IMR-90 (cell line): ENCODE measurements at regions not wholly inside any gene's neighbourhood (a gene's known extent, or its start where the extent isn't known, plus 50 kb on each side); places are given as distances from the start of the nearest gene placed in this dataset.

Experiments
- ATAC-seq: fragments of 200-7000 bp; cut with Tn5 transposase; 2 replicates; pipeline ENCODE4 v1.9.1; 2020; ENCODE audit warnings: low read depth, mild to moderate bottlenecking, moderate library complexity
- BruUV-seq: library from RNA; stranded (reverse); fragments of 400-500 nt; replicated peaks from 2 replicates; lab custom pipeline; 2021; lab: Mats Ljungman, UMichigan
- CTCF ChIA-PET: fragments of 300-600 bp; formaldehyde crosslinking; extraction: SDS; loops from one replicate; lab custom pipeline; 2021; ENCODE audit warnings: antibody characterized with exemption; lab: Yijun Ruan, JAX
- POLR2A ChIA-PET: fragments of 300-600 bp; sonication (Branson Sonifier 250); formaldehyde crosslinking; loops from one replicate; lab custom pipeline; 2022; ENCODE audit warnings: antibody characterized with exemption; ENCODE audit not compliant: unreplicated experiment; lab: Charles Lee
- DNase-seq: peaks from one replicate; pipeline ENCODE4 v3.0.0; 2013
- H2AFZ ChIP-seq: replicated peaks from 2 replicates; pipeline ENCODE3; 2013; ENCODE audit warnings: low read length, mild to moderate bottlenecking; ENCODE audit not compliant: poor library complexity
- H2AK5ac ChIP-seq: 2 replicates; pipeline ENCODE4 v1.6.1; 2013; ENCODE audit warnings: low read depth, low read length, inconsistent platforms
- H2AK9ac ChIP-seq: replicated peaks from 2 replicates; pipeline ENCODE3; 2013; ENCODE audit warnings: mild to moderate bottlenecking, low read depth, low read length, moderate library complexity; ENCODE audit not compliant: poor library complexity
- H2BK120ac ChIP-seq: 2 replicates; pipeline ENCODE4 v1.6.1; 2013; ENCODE audit warnings: low read depth, low read length, inconsistent platforms
- H2BK15ac ChIP-seq: 3 replicates; pipeline ENCODE4 v1.6.1; 2013; ENCODE audit warnings: low read depth, low read length, inconsistent platforms
- H2BK20ac ChIP-seq: 2 replicates; pipeline ENCODE4 v1.6.1; 2013; ENCODE audit warnings: low read depth, mild to moderate bottlenecking, inconsistent platforms, low read length, moderate library complexity
- H2BK5ac ChIP-seq: 2 replicates; pipeline ENCODE4 v1.6.1; 2013; ENCODE audit warnings: mild to moderate bottlenecking, low read depth, low read length, inconsistent platforms; ENCODE audit not compliant: poor library complexity, severe bottlenecking
- H3K14ac ChIP-seq: replicated peaks from 2 replicates; pipeline ENCODE4 v1.6.1; 2013; ENCODE audit warnings: low read depth, low read length, inconsistent platforms
- H3K18ac ChIP-seq: 2 replicates; pipeline ENCODE4 v1.6.1; 2013; ENCODE audit warnings: low read depth, low read length, control low read depth
- H3K23ac ChIP-seq: 2 replicates; pipeline ENCODE4 v1.6.1; 2013; ENCODE audit warnings: low read depth, low read length, inconsistent platforms
- H3K27ac ChIP-seq: 2 replicates; pipeline ENCODE4 v1.5.1; 2013; ENCODE audit warnings: mild to moderate bottlenecking, control low read depth, low read length; ENCODE audit not compliant: insufficient read depth
- H3K27me3 ChIP-seq: 2 replicates; pipeline ENCODE4 v1.6.1; 2013; ENCODE audit warnings: low read length; ENCODE audit not compliant: control insufficient read depth, insufficient read depth
- H3K36me3 ChIP-seq: 2 replicates; pipeline ENCODE4 v1.6.1; 2013; ENCODE audit warnings: low read length, mixed read lengths; ENCODE audit not compliant: control insufficient read depth, insufficient read depth
- H3K4ac ChIP-seq: 2 replicates; pipeline ENCODE4 v1.6.1; 2013; ENCODE audit warnings: low read depth, low read length, inconsistent platforms
- H3K4me1 ChIP-seq: 2 replicates; pipeline ENCODE4 v1.6.1; 2013; ENCODE audit warnings: low read length, mixed read lengths; ENCODE audit not compliant: control insufficient read depth, insufficient read depth
- H3K4me2 ChIP-seq: 2 replicates; pipeline ENCODE4 v1.6.1; 2013; ENCODE audit warnings: low read depth, mild to moderate bottlenecking, control low read depth, low read length, moderate library complexity
- H3K4me3 ChIP-seq: 2 replicates; pipeline ENCODE4 v1.5.1; 2013; ENCODE audit warnings: low read depth, mild to moderate bottlenecking, control low read depth, low read length, moderate library complexity; ENCODE audit not compliant: insufficient read depth
- H3K56ac ChIP-seq: 2 replicates; pipeline ENCODE4 v1.6.1; 2013; ENCODE audit warnings: low read length, inconsistent platforms; ENCODE audit not compliant: insufficient read depth; ENCODE audit errors: extremely low read depth
- H3K79me1 ChIP-seq, 2 experiments: 2 replicates each; pipeline ENCODE4 v1.6.1; 2013; ENCODE audit warnings: low read length in 2 of 2, inconsistent platforms in 1 of 2, low read depth in 1 of 2
- H3K9ac ChIP-seq: 2 replicates; pipeline ENCODE4 v1.6.1; 2013; ENCODE audit warnings: low read depth, low read length, control low read depth
- H3K9me1 ChIP-seq: 2 replicates; pipeline ENCODE4 v1.6.1; 2013; ENCODE audit warnings: low read length, inconsistent platforms; ENCODE audit not compliant: insufficient read depth
- H3K9me3 ChIP-seq: 2 replicates; pipeline ENCODE4 v1.6.1; 2013; ENCODE audit warnings: low read length; ENCODE audit not compliant: control insufficient read depth, insufficient read depth
- H4K20me1 ChIP-seq: 2 replicates; pipeline ENCODE4 v1.6.1; 2013; ENCODE audit warnings: low read length, inconsistent platforms; ENCODE audit not compliant: insufficient read depth
- H4K5ac ChIP-seq: 2 replicates; pipeline ENCODE4 v1.6.1; 2013; ENCODE audit warnings: mild to moderate bottlenecking, low read depth, low read length, control low read depth
- H4K8ac ChIP-seq, 2 experiments: 2 replicates each; pipeline ENCODE4 v1.6.1; 2013; ENCODE audit warnings: low read depth in 2 of 2, low read length in 2 of 2, control low read depth in 1 of 2, inconsistent platforms in 1 of 2
- H4K91ac ChIP-seq: 2 replicates; pipeline ENCODE4 v1.6.1; 2013; ENCODE audit warnings: low read depth, low read length, inconsistent platforms; ENCODE audit not compliant: insufficient read depth
- CHD1 ChIP-seq: IDR thresholded peaks from 2 replicates; pipeline ENCODE4 v1.6.1; 2012; ENCODE audit warnings: low read depth, low read length, improper control_type of control experiment
- CTCF ChIP-seq: conservative IDR thresholded peaks from 2 replicates; pipeline ENCODE4 v1.5.1; 2012; ENCODE audit warnings: mild to moderate bottlenecking, low read depth, low read length, improper control_type of control experiment
- FOS ChIP-seq: fragments of 150-350 bp; IDR thresholded peaks from 2 replicates; pipeline ENCODE4 v1.6.1; 2016; ENCODE audit warnings: low read depth, low read length
- MAFK ChIP-seq: IDR thresholded peaks from 2 replicates; pipeline ENCODE4 v1.6.1; 2012; ENCODE audit warnings: low read depth, low read length, improper control_type of control experiment
- NFE2L2 ChIP-seq: fragments of 150-350 bp; IDR thresholded peaks from 2 replicates; pipeline ENCODE4 v1.6.1; 2016; ENCODE audit warnings: low read depth, mild to moderate bottlenecking, low read length
- POLR2A ChIP-seq: IDR thresholded peaks from 2 replicates; pipeline ENCODE4 v1.6.1; 2012; ENCODE audit warnings: mild to moderate bottlenecking, low read depth, low read length
- RAD21 ChIP-seq: IDR thresholded peaks from 2 replicates; pipeline ENCODE4 v1.6.1; 2012; ENCODE audit warnings: low read length, improper control_type of control experiment
- RCOR1 ChIP-seq: IDR thresholded peaks from 2 replicates; pipeline ENCODE4 v1.6.1; 2012; ENCODE audit warnings: mild to moderate bottlenecking, low read length, improper control_type of control experiment; ENCODE audit not compliant: insufficient replicate concordance
- RFX5 ChIP-seq: IDR thresholded peaks from 2 replicates; pipeline ENCODE4 v1.8.0; 2012; ENCODE audit warnings: low read depth, mild to moderate bottlenecking, low read length, moderate library complexity
- SMC3 ChIP-seq: fragments of 150-350 bp; IDR thresholded peaks from 2 replicates; pipeline ENCODE4 v1.6.1; 2016; ENCODE audit warnings: low read depth, mild to moderate bottlenecking, antibody characterized with exemption, low read length, moderate library complexity
- USF2 ChIP-seq: fragments of 150-350 bp; IDR thresholded peaks from 2 replicates; pipeline ENCODE4 v1.6.1; 2017; ENCODE audit warnings: mild to moderate bottlenecking, antibody characterized with exemption, low read length, low read depth
- dilution Hi-C: fragments of 300-500 bp; cut with HindIII; formaldehyde crosslinking; loops from one replicate; pipeline ENCODE4 v1.14.3; 2018; ENCODE audit warnings: low sequenced_read_pairs; ENCODE audit not compliant: unreplicated experiment
- in situ Hi-C: fragments of 300-500 bp; cut with MboI; formaldehyde crosslinking; loops from 3 replicates; pipeline ENCODE4 v1.14.3; 2019; ENCODE audit warnings: low sequenced_read_pairs, inconsistent platforms, mixed read lengths
- intact Hi-C: fragments of 100-400 bp; cut with micrococcal nuclease; formaldehyde crosslinking; loops from 2 replicates; pipeline ENCODE4 v1.10.0; 2022

- Histone ChIP-seq H3K4me3 (no peak overlapping the region), H3K23ac (no peak overlapping the region), H2BK20ac (no peak overlapping the region), H3K9me3 (no peaks in the 10 kb centered on the region), H3K9me1 (peaks cover 10% of the 10 kb centered on the region), H3K9ac (no peak overlapping the region), H2AK5ac (no peak overlapping the region), H4K91ac (no peak overlapping the region), H4K5ac (no peak overlapping the region), H3K27ac (no peak overlapping the region), H2AFZ (no peak overlapping the region), H3K4me2 (no peak overlapping the region), H2BK15ac (no peak overlapping the region), H3K79me1 (no peaks in the 10 kb centered on the region), H3K36me3 (no peaks in the 10 kb centered on the region), H3K18ac (no peak overlapping the region), H3K4ac (peak overlapping the region; percentile 18; the same call in 1 of the 2 replicates), H3K4me1 (peaks cover 13% of the 10 kb centered on the region), H2BK120ac (no peak overlapping the region), H2AK9ac (no peak overlapping the region), H3K14ac (no peak overlapping the region), H3K27me3 (no peaks in the 10 kb centered on the region), H3K56ac (no peak overlapping the region), H2BK5ac (no peak overlapping the region), H4K20me1 (no peaks in the 10 kb centered on the region), H4K8ac (no peak overlapping the region)
- DNase-seq (no peak), ATAC-seq (no peak)
- ChIA-PET CTCF (no interaction called here), POLR2A (no interaction called here)
- TF ChIP-seq NFE2L2, result no peak
- TF ChIP-seq CTCF, result no peak
- no peak for TF ChIP-seq FOS
- TF ChIP-seq RAD21, result no peak
- no peak for TF ChIP-seq RCOR1
- no peak for TF ChIP-seq POLR2A
- no peak for TF ChIP-seq MAFK
- no peak for TF ChIP-seq RFX5
- TF ChIP-seq SMC3, result no peak
- no peak for TF ChIP-seq USF2
- no peak for TF ChIP-seq CHD1
- in situ Hi-C loops, result no loop called here
- BruUV-seq, result no TSS peak
- dilution Hi-C loops, result no loop called here
- intact Hi-C loops, result no loop called here
Observed at GRCh38 chr12:42792265-42792664, 202.7 kb upstream of the PRICKLE1 start.
